Colonic mucosa (tissue), 4 donors: ENCODE measurements at regions not wholly inside any gene's neighbourhood (a gene's known extent, or its start where the extent isn't known, plus 50 kb on each side); places are given as distances from the start of the nearest gene placed in this dataset.

Experiments used
- DNase-seq: peaks from one replicate; pipeline ENCODE4 v3.0.0-alpha.2; 2020
- H3K27ac ChIP-seq: fragments of 200-600 bp; one replicate; pipeline ENCODE4 v1.8.0; 2021
- H3K27me3 ChIP-seq: fragments of 200-600 bp; one replicate; pipeline ENCODE4 v1.8.0; 2021
- H3K36me3 ChIP-seq: fragments of 200-600 bp; one replicate; pipeline ENCODE4 v1.8.0; 2021
- H3K4me1 ChIP-seq: fragments of 200-600 bp; one replicate; pipeline ENCODE4 v1.8.0; 2021; ENCODE audit warnings: mild to moderate bottlenecking
- H3K4me3 ChIP-seq: fragments of 200-600 bp; one replicate; pipeline ENCODE4 v1.8.0; 2021
- H3K9ac ChIP-seq, 2 donors: one replicate each; pipeline ENCODE4 v1.7.0; 2013; ENCODE audit warnings: control low read depth in 2 of 2, low read depth in 2 of 2, low read length in 2 of 2
- H3K9me3 ChIP-seq: fragments of 200-600 bp; one replicate; pipeline ENCODE4 v1.8.0; 2021
- intact Hi-C: fragments of 100-400 bp; cut with DNase I; formaldehyde crosslinking; loops from one replicate; pipeline ENCODE4 v1.14.1; 2022
- TF ChIP-seq, protein P1 (sequence below): fragments of 200-600 bp; IDR thresholded peaks from one replicate; pipeline ENCODE4 v1.8.0; 2022; ENCODE audit warnings: antibody characterized with exemption, mild to moderate bottlenecking
- donor health status: healthy.
- donor health status: DM: no; HTN: no; CAD: no.
- donor health status: DM: no; HTN: no; CAD: no.

DNA sequence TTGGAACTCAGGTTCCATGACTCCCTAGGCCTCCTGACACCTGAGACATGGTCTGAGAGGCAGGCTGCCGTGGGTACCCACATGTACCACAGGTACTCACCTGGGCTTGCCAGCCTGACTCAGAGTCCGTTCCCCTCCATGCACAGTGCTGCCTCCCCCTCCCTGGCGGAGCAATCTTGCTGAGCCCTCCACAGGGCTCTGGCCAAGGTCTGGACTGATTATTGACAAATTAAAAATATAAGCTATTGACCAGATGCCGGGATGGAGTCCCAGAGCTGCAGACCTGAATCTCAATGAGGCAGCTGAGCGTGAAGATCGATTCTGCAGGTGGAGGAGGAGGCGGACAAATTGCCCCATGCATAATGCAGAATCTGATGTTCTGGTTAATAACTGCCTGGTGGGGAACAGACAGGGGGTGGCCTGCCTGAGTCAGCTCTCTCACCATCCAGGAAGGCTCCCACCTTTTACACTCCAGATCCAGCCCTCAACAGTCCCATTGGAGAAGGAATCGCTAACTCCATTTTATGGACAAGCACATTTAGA lies 422.7 kb downstream of the MIAT start:
- no peaks in the 10 kb centered on the region for H3K27me3 ChIP-seq
- intact Hi-C loops, result no loop called here
- no peak overlapping the region for H3K27ac ChIP-seq

DNA sequence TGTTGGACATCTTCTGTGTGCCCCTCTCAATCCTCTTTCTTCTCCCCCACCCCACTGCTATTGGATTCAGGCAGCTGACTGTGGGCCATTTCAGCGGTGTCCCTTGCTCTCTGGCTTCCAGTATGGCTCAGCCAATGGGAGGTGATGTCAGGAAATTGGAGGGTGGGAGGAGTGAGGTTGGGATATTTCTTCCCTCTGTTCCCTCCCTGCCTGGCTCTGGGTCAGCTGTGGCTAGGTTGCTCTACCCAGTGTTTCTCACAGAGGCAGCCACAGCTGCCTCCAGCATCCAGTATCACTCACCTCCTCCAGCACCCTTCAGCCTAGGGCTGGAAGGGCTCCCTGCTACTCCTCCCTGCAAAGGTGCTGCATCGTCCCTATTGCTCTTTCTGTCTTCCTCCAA lies 423.5 kb downstream of the MIAT start:
- TF ChIP-seq, protein P1, sequence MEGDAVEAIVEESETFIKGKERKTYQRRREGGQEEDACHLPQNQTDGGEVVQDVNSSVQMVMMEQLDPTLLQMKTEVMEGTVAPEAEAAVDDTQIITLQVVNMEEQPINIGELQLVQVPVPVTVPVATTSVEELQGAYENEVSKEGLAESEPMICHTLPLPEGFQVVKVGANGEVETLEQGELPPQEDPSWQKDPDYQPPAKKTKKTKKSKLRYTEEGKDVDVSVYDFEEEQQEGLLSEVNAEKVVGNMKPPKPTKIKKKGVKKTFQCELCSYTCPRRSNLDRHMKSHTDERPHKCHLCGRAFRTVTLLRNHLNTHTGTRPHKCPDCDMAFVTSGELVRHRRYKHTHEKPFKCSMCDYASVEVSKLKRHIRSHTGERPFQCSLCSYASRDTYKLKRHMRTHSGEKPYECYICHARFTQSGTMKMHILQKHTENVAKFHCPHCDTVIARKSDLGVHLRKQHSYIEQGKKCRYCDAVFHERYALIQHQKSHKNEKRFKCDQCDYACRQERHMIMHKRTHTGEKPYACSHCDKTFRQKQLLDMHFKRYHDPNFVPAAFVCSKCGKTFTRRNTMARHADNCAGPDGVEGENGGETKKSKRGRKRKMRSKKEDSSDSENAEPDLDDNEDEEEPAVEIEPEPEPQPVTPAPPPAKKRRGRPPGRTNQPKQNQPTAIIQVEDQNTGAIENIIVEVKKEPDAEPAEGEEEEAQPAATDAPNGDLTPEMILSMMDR, result no peak
- no peaks in the 10 kb centered on the region for H3K9me3 ChIP-seq
- no peaks in the 10 kb centered on the region for H3K27me3 ChIP-seq
- H3K36me3 ChIP-seq, result no peaks in the 10 kb centered on the region
- no peak overlapping the region for H3K4me3 ChIP-seq
- intact Hi-C loops, result no loop called here
- H3K9ac ChIP-seq, result no peak overlapping the region
- H3K4me1 ChIP-seq, result no peaks in the 10 kb centered on the region
- no peak for DNase-seq
- no peak overlapping the region for H3K27ac ChIP-seq

More for the DNA sequence above, 422.7 kb downstream of the MIAT start:
- no peak for DNase-seq
- TF ChIP-seq, protein P1, result no peak
- Histone ChIP-seq H3K4me3 (no peak overlapping the region), H3K9me3 (no peaks in the 10 kb centered on the region), H3K9ac (no peak overlapping the region), H3K36me3 (no peaks in the 10 kb centered on the region), H3K4me1 (no peaks in the 10 kb centered on the region)

DNA sequence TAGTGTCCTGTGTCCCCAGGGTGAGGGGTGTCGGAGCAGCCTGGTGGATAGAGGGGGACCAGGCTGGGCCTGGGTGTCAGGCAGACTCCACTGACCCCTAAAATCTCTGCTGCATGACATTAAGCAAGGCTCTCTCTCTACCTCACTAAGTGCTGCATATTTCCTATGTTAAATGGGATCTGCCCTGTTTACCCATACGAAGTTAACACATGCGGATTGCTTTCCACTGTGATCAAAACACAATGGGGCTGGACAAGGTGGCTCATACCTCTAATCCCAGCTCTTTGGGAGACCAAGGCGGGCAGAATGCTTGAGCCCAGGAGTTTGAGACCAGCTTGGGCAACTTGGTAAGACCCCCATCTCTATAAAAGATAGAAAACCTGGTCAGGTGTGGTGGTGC lies 426.2 kb downstream of the MIAT start:
- Histone ChIP-seq H3K36me3 (no peaks in the 10 kb centered on the region), H3K27ac (no peak overlapping the region), H3K9me3 (no peaks in the 10 kb centered on the region), H3K4me1 (no peaks in the 10 kb centered on the region), H3K9ac (no peak overlapping the region), H3K4me3 (no peak overlapping the region), H3K27me3 (no peaks in the 10 kb centered on the region)
- DNase-seq, result no peak
- intact Hi-C loops, result no loop called here
- TF ChIP-seq, protein P1, result no peak

DNA sequence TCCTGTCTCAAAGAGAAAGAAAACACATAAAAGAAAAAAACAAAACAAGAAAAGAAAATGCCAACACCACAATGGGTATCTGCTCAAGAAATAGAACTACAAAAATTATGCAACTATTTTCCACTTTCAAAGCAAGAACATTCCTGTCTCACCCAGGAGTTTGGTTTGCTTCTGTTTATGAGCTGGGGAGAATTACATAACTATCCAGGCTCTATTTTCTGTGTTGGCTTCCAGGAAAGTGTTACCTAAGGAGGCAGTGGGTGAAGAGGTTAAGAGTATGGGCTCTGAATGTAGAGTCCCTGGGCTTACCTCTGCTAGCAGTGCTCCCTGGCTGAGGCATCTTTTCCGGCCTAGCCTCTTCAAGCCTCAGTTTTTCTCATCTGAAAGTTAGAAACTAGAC lies 426.7 kb downstream of the MIAT start:
- no peak for DNase-seq
- intact Hi-C loops, result no loop called here
- no peaks in the 10 kb centered on the region for H3K36me3 ChIP-seq
- TF ChIP-seq, protein P1, result no peak
- H3K4me3 ChIP-seq, result no peak overlapping the region
- H3K27me3 ChIP-seq, result no peaks in the 10 kb centered on the region
- no peaks in the 10 kb centered on the region for H3K9me3 ChIP-seq
- H3K9ac ChIP-seq, result no peak overlapping the region
- no peak overlapping the region for H3K27ac ChIP-seq
- H3K4me1 ChIP-seq, result no peaks in the 10 kb centered on the region

DNA sequence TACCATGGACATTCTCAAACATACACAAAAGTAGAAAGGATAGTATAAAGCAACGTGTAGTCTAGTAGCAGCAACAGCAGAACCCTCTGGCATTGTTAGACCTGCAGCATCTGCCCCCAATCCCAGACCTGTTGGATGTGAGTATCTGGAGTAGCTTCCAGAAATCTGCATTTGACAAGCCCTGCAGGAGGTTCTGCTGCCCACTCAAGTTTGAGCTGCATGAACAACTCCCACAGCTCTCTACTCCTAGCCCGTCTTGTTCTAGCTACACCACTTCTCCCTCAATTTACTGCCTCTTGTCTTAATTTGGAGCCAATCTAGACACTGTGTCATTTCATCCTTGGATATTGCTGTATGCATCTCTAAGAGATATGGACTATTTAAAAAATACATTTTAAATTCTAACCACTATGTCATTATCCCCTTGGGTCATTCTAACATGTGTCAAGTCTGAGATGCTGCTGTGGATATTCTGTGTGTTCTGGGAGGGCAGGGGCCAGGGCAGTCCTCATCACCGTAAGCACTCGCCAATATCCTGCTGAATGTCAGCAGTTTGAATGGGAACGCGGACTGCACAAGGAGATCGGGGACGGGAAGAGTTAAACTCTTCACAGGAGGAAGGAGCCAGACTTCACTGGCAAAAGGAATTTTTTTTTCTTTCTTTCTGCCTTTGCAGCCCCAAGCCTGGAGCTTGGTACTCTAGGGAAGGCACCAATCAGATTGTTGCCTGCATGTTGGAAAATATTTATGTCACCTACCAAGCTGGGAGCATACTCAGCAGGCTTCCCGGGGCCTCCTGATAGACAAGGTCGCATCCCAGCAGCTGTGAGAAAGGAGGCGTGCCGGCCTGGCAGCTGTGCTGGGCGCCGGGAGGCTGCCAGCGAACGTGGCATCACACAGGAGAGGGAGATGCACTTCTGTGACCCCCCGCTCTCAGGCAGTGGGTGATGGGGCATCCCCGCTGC lies 429.0 kb downstream of the MIAT start:
- intact Hi-C loops, result no loop called here
- Histone ChIP-seq H3K9ac (no peak overlapping the region), H3K9me3 (no peaks in the 10 kb centered on the region), H3K4me1 (no peaks in the 10 kb centered on the region), H3K4me3 (no peak overlapping the region), H3K27ac (no peak overlapping the region), H3K36me3 (no peaks in the 10 kb centered on the region), H3K27me3 (no peaks in the 10 kb centered on the region)
- no peak for DNase-seq
- TF ChIP-seq, protein P1, result no peak
